Thoracic aorta (tissue), 2 donors: ENCODE measurements at regions not wholly inside any gene's neighbourhood (a gene's known extent, or its start where the extent isn't known, plus 50 kb on each side); places are given as distances from the start of the nearest gene placed in this dataset.

Experiments used
- ATAC-seq: fragments of 150-250 bp; one replicate; pipeline ENCODE4 v1.8.0; 2017; ENCODE audit warnings: low read depth; ENCODE audit not compliant: insufficient number of reproducible peaks, low FRiP score
- DNase-seq: peaks from one replicate; pipeline ENCODE4 v3.0.0-alpha.2; 2020; ENCODE audit warnings: low spot score
- H3K27ac ChIP-seq, 2 donors: fragments of 200-600 bp; sonication (generic); 1 replicate in 1 of 2; 2 replicates in 1 of 2; pipeline ENCODE4 v1.5.1; 2016; ENCODE audit warnings: mild to moderate bottlenecking in 2 of 2, moderate library complexity in 2 of 2
- H3K27me3 ChIP-seq: fragments of 200-600 bp; sonication (generic); replicated peaks from 2 replicates; pipeline ENCODE4 v1.6.0; 2016; ENCODE audit warnings: mild to moderate bottlenecking; ENCODE audit not compliant: insufficient read depth
- H3K36me3 ChIP-seq: fragments of 200-600 bp; sonication (generic); one replicate; pipeline ENCODE4 v1.5.1; 2016
- H3K4me1 ChIP-seq, 2 donors: fragments of 200-600 bp; sonication (generic); 1 replicate in 1 of 2; 2 replicates in 1 of 2; pipeline versions ENCODE4 v1.5.1 to v1.6.0; 2016; ENCODE audit warnings: low read depth in 2 of 2, mild to moderate bottlenecking in 1 of 2; ENCODE audit not compliant: control insufficient read depth in 1 of 2
- H3K4me3 ChIP-seq: fragments of 200-600 bp; sonication (generic); 2 replicates; pipeline ENCODE4 v1.5.1; 2016; ENCODE audit warnings: mild to moderate bottlenecking
- H3K9me3 ChIP-seq: fragments of 200-600 bp; sonication (generic); 2 replicates; pipeline ENCODE4 v1.5.1; 2016
- CTCF ChIP-seq: fragments of 200-600 bp; sonication (generic); IDR thresholded peaks from one replicate; pipeline ENCODE4 v1.5.1; 2019; ENCODE audit warnings: antibody characterized with exemption

DNA sequence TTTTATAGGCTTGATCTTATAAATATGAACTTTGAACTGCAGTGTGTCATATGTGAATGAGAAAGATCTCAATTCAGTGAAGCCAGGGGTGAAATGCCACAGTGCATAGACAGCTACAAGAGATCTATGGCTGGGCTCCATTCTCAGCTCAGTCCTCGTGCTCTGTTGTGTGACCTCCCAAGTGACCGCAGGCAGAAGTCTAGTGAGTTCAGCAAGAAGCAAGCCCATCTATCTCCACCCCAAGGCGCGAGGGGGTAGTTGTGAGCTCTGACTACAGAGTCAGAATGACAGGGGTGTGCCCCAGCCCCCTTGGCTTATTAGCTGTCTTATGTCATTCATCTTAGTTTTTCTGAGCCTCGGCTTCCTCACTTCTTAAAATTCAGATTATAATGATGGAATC lies 378.3 kb downstream of the FBXW7 start:
- ATAC-seq = no peak
- no peak for TF ChIP-seq CTCF

GRCh38 chr4:152156442-152156841 lies 379.4 kb downstream of the FBXW7 start:
- no peaks in the 10 kb centered on the region for H3K27me3 ChIP-seq
- no peak for TF ChIP-seq CTCF
- ATAC-seq (no peak), DNase-seq (no peak)
- H3K36me3 ChIP-seq = no peaks in the 10 kb centered on the region
- no peak overlapping the region for H3K4me3 ChIP-seq
- H3K4me1 ChIP-seq = no peaks in the 10 kb centered on the region
- H3K27ac ChIP-seq = no peak overlapping the region
- no peaks in the 10 kb centered on the region for H3K9me3 ChIP-seq

More for the DNA sequence above, 378.3 kb downstream of the FBXW7 start:
- no peak for DNase-seq
- Histone ChIP-seq H3K4me3 (no peak overlapping the region), H3K27ac (no peak overlapping the region), H3K36me3 (no peaks in the 10 kb centered on the region), H3K27me3 (no peaks in the 10 kb centered on the region), H3K9me3 (no peaks in the 10 kb centered on the region), H3K4me1 (peaks cover 0 to 10% of the 10 kb centered on the region in 2 donors)

- Histone ChIP-seq H3K9me3 (no peaks in the 10 kb centered on the region), H3K4me3 (no peak overlapping the region), H3K36me3 (no peaks in the 10 kb centered on the region), H3K4me1 (no peaks in the 10 kb centered on the region), H3K27ac (no peak overlapping the region), H3K27me3 (no peaks in the 10 kb centered on the region)
- DNase-seq = no peak
- TF ChIP-seq CTCF = no peak
- no peak for ATAC-seq
Measured at GRCh38 chr4:152155070-152155469, 380.8 kb downstream of the FBXW7 start.

DNA sequence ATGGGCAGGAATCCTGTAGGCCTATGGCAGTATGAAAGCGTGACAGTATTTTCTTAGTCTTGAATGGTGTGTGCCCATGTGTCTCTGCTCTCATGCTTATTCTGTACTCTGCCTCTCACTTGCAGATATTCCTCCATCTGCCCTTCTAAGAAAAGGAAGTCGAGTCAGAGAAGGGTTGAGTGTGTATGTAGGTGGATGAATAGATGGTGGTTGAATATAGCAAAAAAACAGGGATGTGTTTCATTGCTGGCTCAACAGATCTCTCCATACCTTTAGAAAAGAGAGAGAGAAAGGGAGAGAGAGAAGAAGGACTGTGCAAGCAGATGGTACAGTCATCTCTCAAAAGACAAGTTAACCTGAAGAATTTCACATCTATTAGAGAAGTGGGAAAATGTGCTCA lies 381.5 kb downstream of the FBXW7 start:
- ATAC-seq = no peak
- Histone ChIP-seq H3K4me1 (no peaks in the 10 kb centered on the region), H3K36me3 (no peaks in the 10 kb centered on the region), H3K9me3 (no peaks in the 10 kb centered on the region), H3K4me3 (no peak overlapping the region), H3K27me3 (no peaks in the 10 kb centered on the region), H3K27ac (no peak overlapping the region)
- no peak for DNase-seq
- no peak for TF ChIP-seq CTCF

DNA sequence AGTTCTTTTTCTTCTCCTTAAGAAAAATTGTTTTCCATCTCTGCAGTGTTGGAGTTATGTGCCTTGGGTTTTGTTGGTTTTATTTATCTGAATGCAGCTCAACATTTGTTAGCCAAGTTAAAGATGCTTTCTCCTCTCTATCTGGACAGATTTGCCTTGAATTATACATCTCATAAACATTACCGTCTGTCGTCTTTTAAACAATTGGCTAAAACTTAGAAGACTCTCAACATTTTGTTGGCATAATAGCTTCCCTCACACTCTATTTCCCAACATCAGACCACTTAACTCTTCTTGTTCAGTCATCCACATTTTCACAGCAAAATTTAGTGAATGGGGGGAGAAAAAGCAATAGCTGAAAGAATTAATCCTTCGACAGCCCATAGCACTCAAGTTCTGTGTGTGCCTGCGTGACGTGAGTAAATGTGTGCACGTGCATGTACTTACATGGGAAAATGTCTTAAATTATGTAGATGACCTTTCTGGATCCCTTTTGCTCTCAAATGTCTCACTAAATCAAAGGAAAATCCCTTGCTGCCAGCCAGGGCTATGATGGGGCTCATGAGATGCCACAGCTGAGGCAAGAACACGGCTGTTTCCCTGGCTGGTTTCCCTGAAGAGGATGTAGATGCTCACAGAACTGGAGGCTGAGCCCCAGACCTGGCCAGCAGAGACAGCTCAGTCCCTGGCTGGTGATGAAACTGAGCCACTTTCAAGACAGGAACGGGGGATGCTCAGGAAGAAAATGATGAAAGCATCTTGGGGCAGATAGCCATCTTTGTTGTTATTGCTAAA lies 382.2 kb downstream of the FBXW7 start:
- DNase-seq (no peak), ATAC-seq (no peak)
- Histone ChIP-seq H3K4me1 (no peaks in the 10 kb centered on the region), H3K9me3 (no peaks in the 10 kb centered on the region), H3K27me3 (no peaks in the 10 kb centered on the region), H3K4me3 (no peak overlapping the region), H3K36me3 (no peaks in the 10 kb centered on the region), H3K27ac (no peak overlapping the region)
- TF ChIP-seq CTCF = no peak
